ENCODE measurements at regions not wholly inside any gene's neighbourhood (a gene's known extent, or its start where the extent isn't known, plus 50 kb on each side); places are given as distances from the start of the nearest gene placed in this dataset.

- no peak for TF ChIP-seq CTCF (IDR thresholded peaks at IDR 0.05; ENCODE audit: low read depth, low read length)
- H3K4me3 ChIP-seq (replicated peaks in 1 of 2; ENCODE audit: low read depth in 2 of 2, low read length in 2 of 2) = no peak overlapping the region
- DNase-seq (ENCODE audit: low read depth in 2 of 2) = no peak
These were observed 133.1 kb upstream of the PPP1R3A start for GRCh38 chr7:114051871-114052331.

- no peak overlapping the region for H3K4me3 ChIP-seq (replicated peaks in 1 of 2; ENCODE audit: low read depth in 2 of 2, low read length in 2 of 2)
- no peak for DNase-seq (ENCODE audit: low read depth in 2 of 2)
- TF ChIP-seq CTCF (IDR thresholded peaks at IDR 0.05; ENCODE audit: low read depth, low read length) = no peak
These were observed 131.8 kb upstream of the PPP1R3A start for GRCh38 chr7:114050571-114050970.

- no peak for TF ChIP-seq CTCF (IDR thresholded peaks at IDR 0.05; ENCODE audit: low read depth, low read length)
- DNase-seq (ENCODE audit: low read depth in 2 of 2) = peak; percentile 1 to 48
- H3K4me3 ChIP-seq (replicated peaks in 1 of 2; ENCODE audit: low read depth in 2 of 2, low read length in 2 of 2) = peak overlapping the region in 1 of 2 donors; percentile 16
These were observed 129.8 kb upstream of the PPP1R3A start for GRCh38 chr7:114048386-114049235.

GRCh38 chr7:114047889-114048288, 129.1 kb upstream of the PPP1R3A start:
- no peak overlapping the region for H3K4me3 ChIP-seq (replicated peaks in 1 of 2; ENCODE audit: low read depth in 2 of 2, low read length in 2 of 2)
- TF ChIP-seq CTCF (IDR thresholded peaks at IDR 0.05; ENCODE audit: low read depth, low read length) = no peak
- DNase-seq (ENCODE audit: low read depth in 2 of 2) = peak; percentile 55 to 59

DNA sequence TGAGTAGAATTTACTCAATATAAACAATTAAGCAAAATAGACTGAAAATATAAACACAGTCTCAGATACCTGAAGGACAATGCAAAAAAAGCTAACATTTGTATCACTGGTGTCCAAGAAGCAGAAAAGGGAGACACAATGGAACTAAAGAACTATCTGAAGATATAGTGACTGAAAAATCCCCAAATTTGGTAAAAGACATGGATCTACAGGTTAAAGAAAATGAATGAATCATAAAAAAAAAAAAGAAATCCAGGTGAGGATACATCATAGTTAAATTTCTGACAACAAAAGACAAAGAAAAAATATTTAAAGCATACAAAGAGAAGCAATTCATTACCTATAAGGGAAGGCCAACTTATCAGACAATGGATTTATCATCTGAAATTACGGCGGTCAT, 114.7 kb upstream of the PPP1R3A start:
- no peak for TF ChIP-seq CTCF (IDR thresholded peaks at IDR 0.05; ENCODE audit: low read depth, low read length)
- DNase-seq (ENCODE audit: low read depth in 2 of 2) = no peak
- no peak overlapping the region for H3K4me3 ChIP-seq (replicated peaks in 1 of 2; ENCODE audit: low read depth in 2 of 2, low read length in 2 of 2)

GRCh38 chr7:114026486-114027089, 107.8 kb upstream of the PPP1R3A start:
- peak; percentile 65 to 73 for DNase-seq (ENCODE audit: low read depth in 2 of 2)
- peak; percentile 48 for TF ChIP-seq CTCF (IDR thresholded peaks at IDR 0.05; ENCODE audit: low read depth, low read length)
- no peak overlapping the region for H3K4me3 ChIP-seq (replicated peaks in 1 of 2; ENCODE audit: low read depth in 2 of 2, low read length in 2 of 2)
